Heart left ventricle (tissue), 13 donors: ENCODE measurements at regions not wholly inside any gene's neighbourhood (a gene's known extent, or its start where the extent isn't known, plus 50 kb on each side); places are given as distances from the start of the nearest gene placed in this dataset.

Source experiments
- POLR2A ChIP-seq, 2 donors: fragments of 450-650 bp; IDR thresholded peaks; one replicate each; pipeline ENCODE4 v1.6.1; 2017; ENCODE audit warnings: antibody characterized with exemption in 2 of 2, mild to moderate bottlenecking in 2 of 2, moderate library complexity in 2 of 2
- TF ChIP-seq, protein P1 (sequence below), 12 donors: fragments of 200-600 bp; sonication (generic) in 4 of 12; IDR thresholded peaks; one replicate each; pipeline versions ENCODE4 v1.5.0 to v1.8.0; 2018 to 2022; ENCODE audit warnings: antibody characterized with exemption in 12 of 12, mild to moderate bottlenecking in 5 of 12
- donor health status: ischemic (EF 13 %, LVEDD 7.1; RV severe dilation, severe dysfunction).
- donor health status: DM: no; HTN: yes; CAD: no.
- donor health status: DM: no; HTN: no; CAD: no.
- donor health status: ischemic (EF 25% LVEDD 6.9; RV normal size, moderate dysfunction).
- donor health status: ischemic (EF 25% LVEDD 5.7; RV mildly dilated, moderate dysfunction).
- donor health status: ischemic (EF 35%, LVEDD 5.7; RV mildly dilated, moderate dysfunction).
- donor health status: nonischemic (EF 11% LVEDD 7.7; RV severe dilation, severe dysfunction).
- donor health status: DM: yes; HTN: yes; CAD: no.
- donor health status: PGD.
- donor health status: ischemic (EF 29% LVEDD 5.4; RV normal size, mild dysfunction).
- donor health status: nonischemic (EF 23%, LVEDD 6.1; RV moderate dilation, normal function).

- TF ChIP-seq, protein P1, sequence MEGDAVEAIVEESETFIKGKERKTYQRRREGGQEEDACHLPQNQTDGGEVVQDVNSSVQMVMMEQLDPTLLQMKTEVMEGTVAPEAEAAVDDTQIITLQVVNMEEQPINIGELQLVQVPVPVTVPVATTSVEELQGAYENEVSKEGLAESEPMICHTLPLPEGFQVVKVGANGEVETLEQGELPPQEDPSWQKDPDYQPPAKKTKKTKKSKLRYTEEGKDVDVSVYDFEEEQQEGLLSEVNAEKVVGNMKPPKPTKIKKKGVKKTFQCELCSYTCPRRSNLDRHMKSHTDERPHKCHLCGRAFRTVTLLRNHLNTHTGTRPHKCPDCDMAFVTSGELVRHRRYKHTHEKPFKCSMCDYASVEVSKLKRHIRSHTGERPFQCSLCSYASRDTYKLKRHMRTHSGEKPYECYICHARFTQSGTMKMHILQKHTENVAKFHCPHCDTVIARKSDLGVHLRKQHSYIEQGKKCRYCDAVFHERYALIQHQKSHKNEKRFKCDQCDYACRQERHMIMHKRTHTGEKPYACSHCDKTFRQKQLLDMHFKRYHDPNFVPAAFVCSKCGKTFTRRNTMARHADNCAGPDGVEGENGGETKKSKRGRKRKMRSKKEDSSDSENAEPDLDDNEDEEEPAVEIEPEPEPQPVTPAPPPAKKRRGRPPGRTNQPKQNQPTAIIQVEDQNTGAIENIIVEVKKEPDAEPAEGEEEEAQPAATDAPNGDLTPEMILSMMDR (IDR thresholded peaks at IDR 0.05) = no peak
- TF ChIP-seq POLR2A (IDR thresholded peaks at IDR 0.05) = no peak
Measured at GRCh38 chr2:120857931-120858330, 122.3 kb downstream of the GLI2 start.
